GM18519 (cell line): ENCODE measurements at regions not wholly inside any gene's neighbourhood (a gene's known extent, or its start where the extent isn't known, plus 50 kb on each side); places are given as distances from the start of the nearest gene placed in this dataset.

Source experiments
- ATAC-seq: cut with Tn5 transposase; IDR thresholded peaks from one replicate; pipeline ENCODE4 v1.9.1; 2021; ENCODE audit warnings: mild to moderate bottlenecking, moderate library complexity; ENCODE audit not compliant: unreplicated experiment, low FRiP score

DNA sequence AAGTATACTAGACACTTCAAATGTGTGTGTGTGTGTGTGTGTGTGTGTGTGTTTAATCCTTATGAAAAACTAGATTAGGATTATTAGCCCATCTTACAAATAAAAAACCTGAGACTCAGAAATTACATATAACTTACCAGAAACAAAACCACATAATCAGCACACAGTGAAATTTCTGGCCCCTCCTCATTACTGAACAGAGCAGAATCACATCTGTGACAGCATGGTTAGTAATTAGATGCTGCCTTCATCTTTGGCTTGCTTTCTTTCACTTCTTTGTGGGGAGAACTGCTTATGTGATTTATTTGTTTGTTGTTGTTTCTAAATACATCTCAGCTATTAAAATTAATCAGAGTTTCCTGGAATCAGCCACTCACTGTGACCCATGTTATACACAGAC is 267.1 kb downstream of the TENT5A start:
- ATAC-seq = no peak

DNA sequence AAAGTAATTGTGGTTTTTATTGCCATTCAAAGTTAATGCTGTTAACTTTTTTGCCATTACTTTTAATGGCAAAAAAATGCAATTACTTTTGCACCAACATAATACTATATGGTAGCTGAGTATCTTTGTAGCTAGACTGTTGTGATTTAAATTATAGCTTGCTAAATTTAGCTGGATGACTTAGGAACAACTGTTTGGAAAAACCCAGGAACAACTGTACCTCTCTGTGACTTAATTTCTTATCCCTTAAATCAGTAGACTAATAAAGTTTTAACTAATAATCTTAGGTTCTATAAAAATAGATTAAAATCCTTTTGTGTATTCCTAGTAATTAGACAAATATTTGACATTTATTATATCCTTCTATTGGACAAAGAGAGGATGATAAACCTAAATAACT is 268.2 kb downstream of the TENT5A start:
- ATAC-seq = no peak

DNA sequence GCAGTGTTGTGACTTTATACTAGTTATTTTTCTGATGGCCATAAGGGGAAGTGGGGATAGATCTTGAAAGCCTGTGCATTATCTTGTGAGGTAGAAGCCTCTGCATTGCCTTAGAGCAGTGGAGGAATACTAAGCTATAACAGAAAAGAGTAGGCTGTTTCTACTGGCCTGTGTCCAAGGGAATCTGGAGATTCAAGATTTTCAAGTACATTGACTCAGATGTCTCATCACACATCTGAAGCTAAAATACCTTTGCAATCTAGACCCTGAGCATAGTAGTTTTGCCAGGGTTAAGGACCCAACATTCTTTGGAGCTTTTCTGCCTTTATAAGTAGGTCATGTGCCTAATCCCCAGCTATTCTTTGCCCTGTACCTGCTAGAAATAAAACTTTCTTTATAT is 272.3 kb downstream of the TENT5A start:
- ATAC-seq = no peak

DNA sequence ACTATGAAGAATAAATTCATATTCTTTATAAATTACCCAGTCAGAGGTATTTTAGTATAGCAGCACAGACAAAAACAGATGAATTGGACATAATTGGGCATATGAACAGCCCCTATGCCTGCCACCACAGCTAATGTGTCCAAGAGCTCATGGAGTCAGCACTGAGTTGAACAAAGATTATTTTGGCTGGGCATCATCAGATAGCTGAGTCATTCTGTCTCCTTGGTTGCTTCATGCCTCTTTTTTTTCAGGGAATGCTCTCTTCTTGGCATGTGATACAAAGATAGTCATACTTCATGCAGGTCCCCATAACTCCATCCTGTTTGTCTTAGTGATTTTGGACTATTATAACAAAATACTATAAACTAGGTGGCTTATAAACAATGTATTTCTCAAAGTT is 275.6 kb downstream of the TENT5A start:
- ATAC-seq = no peak

DNA sequence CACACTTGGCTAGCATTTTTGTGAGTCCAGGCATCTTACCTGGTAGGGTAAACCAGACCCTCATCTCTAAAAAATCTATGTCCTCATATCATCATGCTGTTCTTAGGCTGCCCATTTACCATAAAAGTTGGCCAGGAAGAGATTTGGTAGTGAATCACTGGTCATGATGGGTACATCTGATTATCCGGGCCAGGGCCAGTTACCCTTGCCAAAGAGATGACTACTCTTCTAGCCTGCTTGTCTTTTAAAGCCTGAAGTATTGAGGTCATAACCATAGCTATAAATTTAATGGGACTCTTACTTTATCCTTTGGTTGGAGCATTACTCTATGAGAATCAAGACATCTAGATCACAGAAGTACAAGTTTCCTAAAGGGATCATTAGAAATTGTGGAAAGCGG is 276.8 kb downstream of the TENT5A start:
- no peak for ATAC-seq

DNA sequence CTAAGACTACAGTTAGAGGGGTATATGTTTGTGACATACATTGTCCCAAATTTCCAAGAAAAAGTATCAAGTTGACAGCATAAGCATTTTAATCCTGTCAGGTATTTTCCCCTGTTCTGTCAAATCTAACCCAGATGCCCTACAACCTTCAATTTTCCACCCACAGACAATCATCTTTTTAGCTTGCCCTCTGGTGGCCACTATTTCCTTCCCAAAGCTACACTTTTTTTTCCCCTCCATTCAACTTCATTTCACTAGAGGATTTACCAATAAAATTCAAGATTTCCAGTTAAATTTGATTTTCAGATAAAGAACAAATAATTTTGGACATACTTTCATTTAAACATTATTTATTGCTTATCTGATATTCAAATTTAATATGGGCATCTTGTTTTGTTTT is 286.6 kb downstream of the TENT5A start:
- ATAC-seq = no peak

DNA sequence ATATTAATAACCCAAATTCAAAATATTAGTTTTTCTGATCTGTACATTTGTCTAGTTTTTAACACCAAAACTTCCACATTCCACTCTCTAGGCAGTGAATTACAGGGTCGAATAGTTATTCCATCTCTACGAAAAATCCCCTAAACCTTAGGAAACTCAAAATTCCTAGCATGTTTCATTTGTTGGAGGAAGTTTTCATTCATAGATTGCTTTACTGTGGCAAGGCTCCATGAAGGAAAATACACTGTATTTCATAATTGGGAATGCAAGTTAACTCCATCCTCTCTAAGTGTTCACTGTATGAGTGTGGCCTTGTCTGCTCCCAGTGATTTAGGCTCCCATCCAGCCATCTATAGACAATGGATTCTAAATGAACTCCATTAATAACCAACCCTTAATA is 296.1 kb downstream of the TENT5A start:
- ATAC-seq = no peak

DNA sequence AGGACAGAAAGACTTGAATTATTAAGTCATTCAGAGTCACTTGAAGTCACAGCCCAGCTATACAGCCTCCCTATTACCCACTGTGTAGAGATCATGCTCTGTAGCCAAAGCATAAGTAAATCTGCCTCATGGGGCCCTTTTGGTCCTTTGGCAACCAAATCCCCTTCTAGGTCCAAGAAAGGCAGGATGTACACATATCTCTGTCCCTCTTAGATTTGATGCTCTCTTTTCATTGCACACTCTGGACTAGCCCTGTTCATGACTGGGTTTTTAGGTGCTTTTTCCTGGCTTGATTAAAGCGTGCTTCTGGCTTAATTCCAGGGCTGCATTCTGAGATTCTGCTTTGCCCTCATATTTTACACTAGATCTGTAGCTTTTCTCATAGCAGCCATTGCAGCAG is 296.8 kb downstream of the TENT5A start:
- ATAC-seq = no peak

DNA sequence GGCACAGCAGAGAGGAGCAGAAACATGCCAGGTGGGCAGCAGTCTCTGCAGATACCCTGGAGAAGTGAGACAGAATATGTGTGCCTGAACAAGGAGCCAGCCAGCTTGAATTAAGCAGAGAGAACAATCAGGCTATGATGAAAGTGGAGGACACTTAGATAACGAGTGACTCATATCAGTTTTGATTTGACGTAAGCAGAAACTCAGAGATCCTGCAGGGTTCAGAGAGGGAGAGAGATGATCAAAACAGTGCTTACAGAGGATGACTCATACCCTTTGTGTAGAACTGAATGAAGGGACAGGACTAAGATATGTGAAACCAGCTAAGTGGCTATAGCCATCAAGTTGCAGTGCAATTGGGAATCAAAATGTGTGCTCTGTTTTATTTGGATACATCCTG is 300.7 kb downstream of the TENT5A start:
- ATAC-seq = peak; percentile 65

DNA sequence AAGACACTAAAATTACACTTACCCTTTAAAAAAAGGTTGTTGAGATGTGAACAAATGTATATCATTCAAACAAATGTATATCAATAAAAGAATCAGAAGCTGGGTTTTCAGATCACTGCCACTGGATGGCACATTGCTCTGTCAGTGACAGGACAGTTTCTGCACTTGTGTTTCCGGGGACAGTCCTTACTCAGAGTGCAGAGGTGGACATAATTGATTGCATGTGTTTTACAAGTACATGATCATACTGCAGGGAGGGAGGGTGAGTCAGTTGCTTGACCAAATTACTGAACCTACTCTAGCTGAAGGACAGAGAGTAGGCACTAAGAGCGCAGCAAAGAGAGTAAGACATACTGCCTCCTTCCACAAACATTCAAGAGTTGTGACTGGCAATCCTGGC is 302.3 kb downstream of the TENT5A start:
- ATAC-seq = no peak

DNA sequence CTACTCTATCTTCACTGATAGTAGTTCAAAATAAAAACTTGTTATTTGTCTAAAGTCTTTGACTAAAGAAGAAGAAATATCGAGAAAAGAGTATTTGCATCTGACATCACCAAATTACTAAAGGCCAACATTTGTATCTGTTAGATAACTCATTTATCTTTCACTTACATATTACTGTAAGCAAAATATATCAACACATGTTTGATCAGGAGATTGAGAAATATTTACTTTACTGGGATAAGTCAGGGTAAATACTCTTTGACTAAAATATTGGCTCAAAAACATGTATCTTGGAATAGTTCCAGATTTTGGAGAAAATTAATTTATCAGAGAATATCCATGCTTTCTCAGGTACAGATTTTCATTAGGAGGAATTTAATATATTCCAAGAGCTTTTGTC is 306.0 kb downstream of the TENT5A start:
- no peak for ATAC-seq

DNA sequence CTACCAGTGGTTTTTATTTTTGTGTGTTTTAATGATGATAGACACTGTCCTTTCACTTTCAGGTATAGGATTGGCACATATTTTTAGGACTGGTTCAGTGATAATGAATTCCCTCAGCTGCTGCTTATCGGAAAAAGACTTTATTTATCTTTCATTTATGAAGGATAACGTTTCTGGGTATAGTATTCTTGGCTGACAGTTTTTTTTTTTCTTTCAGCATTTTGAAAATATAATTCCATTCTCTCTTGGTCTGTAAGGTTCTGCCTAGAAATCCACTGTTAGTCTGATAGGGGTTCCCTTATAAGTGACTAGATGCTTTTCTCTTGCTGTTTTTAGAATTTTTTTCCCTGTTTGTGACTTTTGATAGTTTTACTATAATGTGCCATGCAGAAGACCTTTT is 313.1 kb downstream of the TENT5A start:
- no peak for ATAC-seq

DNA sequence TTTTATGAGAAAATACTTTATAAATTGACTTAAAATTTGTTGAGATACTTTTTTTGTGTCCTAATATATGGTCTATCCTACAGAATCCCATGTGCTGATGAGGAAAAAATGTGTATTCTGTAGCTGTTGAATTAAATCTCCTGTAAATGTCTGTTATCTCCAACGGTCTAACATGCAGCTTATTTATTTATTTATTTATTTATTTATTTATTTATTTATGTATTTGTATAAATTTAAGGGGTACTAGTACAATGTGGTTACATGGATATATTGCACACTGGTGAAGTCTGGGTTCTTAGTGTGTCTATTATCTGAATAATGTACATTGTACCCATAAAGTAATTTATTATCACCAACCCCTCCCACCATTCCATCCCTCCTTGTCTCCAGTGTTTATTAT is 315.5 kb downstream of the TENT5A start:
- ATAC-seq = no peak

DNA sequence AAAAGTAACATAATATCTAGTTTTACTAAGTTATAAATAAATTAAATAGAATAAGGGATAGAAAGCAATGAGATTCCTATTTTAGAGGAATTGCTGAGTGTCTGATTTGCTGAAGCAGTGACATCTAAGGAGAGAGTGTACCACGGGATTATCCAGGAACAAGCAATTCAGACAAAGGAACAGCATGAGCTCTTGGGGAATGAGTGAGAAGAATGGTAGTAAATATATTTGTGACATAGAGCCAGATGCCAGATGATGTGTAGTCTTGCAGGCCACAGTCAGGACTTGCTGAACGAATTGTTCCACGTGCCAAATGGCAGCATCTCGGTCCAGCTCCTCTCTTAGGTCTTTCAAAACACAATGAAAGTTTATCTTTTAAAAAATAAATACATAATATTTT is 339.2 kb downstream of the TENT5A start:
- ATAC-seq = no peak

DNA sequence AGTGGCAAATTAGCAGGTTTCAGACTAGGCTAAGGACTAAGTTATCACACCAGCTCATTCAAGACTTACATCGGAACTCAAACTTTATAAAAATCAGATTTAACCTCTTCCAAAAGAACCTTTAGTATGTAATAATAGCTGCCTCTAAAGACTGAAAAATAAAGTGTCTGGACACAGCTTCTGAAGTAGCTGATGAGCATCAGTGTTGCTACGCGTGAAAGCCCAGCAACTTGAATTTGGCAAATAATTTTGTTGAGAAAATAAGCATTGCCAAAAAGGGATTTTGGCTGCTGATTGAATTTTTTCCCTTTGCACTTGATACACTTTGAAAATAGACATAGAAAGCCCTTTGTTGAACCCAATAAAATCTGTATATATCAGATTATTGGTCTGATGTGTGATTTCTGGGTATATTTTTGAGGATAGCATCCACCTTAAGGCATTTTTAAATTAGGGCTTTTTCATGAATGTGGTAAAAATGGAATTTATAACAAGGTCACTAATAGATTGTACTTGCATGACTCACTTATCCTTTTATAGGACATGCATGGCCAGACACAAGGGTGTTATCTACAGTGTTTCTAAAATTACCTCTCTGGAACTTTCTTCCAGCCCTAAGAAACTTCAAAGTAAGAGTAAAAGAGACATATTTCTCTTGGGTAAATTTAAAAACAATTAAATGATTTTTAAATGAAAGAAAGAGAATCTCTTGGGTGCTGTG is 350.4 kb downstream of the TENT5A start:
- no peak for ATAC-seq

DNA sequence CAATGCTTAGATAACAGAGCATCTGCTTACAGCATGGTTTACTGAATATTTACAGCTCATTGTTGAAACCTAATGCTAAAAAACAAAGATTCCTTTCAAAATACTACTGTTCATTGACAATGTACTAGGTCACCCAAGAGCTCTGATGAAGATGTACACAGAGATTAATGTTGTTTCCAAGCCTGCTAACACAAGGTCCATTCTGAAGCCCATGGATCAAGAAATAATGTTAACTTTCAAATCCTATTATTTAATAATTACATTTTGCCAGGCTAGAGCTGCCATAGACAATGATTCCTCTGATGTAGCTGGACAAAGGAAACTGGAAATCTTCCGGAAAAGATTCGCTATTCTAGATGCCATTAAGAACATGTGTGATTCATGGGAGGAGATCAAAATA is 355.6 kb downstream of the TENT5A start:
- ATAC-seq = no peak

DNA sequence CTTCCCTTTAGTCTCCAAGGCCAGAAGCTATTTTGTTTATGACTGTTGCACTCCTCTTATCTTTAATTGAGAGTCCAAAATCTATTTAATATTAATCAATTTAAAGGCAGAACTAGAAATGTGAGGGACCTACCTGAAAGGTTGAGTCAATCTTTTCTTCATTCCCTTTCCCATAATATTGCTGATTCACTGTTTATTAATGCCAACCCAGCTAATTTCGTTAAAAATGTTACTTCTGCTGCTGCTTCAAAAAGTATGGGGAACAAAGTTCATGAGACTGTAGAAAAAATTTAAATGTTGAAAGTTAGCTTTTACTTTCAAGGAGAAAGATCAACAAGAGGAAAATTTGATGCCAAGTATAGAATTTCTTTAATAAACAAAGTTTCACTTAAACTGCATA is 365.3 kb downstream of the TENT5A start:
- ATAC-seq = no peak

DNA sequence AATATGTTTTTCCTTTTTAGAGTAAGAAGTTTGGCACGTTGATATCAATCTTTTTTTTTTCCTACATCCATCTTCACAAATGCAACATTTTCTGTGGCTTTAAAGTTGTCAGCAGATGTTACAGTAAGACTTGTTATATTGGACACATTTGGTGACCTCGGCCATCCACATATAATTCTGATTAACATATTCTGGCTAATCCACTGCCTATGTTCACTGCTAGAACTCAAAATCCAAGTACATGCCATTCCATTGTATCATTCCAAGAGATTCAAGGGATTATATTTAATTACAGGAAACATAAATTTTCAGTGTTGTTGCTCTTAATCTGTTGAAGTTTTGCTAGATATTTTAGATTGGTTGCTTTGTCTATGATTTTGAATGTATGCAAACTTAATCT is 367.6 kb downstream of the TENT5A start:
- no peak for ATAC-seq

DNA sequence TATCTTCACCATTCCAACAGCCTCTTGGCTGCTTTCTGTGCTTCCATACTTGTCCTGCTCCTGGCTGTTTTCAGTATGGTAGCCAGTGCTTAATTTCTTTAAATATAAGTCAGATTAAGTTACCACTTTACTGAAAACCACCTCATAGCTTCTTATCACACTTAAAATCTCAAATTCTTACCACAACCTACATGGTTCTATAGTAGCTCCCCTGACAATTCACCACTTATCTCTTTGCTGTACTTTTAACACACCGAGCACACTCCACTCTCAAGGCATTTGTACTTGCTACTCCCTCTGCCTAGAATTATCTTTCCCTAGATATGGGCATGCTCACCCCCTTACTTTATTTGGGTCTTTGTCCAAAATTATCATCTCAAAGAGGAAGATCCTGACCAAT is 369.0 kb downstream of the TENT5A start:
- ATAC-seq = no peak

DNA sequence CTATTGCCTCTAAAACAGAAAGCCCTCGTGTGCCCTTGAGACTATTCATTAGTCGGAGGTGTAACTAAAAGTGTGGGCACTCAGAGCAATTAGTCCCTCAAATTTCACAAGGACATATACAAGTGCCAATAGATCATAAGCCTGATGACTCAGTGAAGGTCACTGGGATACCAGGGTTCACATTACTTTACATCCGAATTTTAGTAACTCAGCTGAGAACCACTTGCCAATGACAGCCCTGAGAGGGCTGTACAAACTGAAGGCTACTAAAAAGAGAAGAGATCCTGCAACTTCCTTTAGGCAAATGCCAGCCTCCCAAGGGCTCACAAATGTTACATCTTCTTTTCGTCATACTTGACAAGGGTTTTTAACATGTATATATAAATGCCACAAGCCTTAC is 369.6 kb downstream of the TENT5A start:
- no peak for ATAC-seq

DNA sequence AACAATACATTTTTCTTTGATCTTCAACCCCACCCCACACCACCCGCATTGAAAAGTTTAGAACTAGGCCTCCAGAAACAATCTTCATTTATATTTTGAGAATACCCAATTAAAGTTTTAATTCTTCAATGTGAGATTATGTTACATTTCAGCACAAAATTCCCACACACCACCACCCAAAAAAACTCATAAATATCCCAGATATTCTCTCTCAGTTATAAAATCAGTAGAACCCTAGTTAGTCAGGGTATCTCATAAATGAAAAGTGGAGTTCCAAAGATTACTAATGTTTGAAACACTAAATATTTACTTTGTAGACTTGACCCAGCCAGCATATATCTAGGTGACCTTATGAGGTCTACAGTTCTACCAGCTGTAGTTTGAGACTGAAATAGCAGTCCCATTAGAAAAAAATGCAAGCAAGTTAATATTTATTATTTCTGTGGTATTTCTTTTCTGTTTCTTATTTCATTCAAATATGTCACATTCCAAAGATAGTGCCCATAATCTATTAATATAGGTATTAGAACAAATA is 371.0 kb downstream of the TENT5A start:
- no peak for ATAC-seq

DNA sequence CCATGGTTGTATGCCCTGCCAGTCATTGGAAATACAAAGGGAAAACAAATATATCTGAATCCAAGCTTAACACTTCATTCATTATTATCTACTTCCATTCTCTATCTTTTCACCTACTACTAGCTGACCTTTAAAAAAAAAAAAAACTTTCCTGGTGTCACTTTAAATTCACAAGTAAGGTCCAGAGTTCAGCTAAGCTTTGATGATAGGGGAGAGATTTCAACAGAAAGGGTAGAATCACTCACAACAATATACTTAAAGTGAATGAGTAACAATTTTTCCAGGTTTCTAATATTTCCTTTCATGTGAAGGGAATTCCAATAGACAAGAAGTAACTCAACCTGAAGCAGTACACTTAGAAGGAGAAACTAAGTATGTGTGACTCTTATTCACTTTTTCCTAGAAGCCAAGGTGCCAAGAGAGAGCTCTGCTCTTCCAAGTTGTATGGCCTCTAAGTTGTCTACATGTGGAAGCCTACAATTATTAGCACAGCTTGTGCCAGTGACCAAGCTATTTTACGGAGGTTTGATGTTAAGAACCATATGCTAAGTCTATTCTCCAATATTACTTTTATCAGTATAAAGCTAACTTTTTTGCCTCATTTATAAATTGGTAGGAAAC is 371.7 kb downstream of the TENT5A start:
- ATAC-seq = no peak
